Lower lobe of right lung (tissue), 2 donors: ENCODE measurements at regions not wholly inside any gene's neighbourhood (a gene's known extent, or its start where the extent isn't known, plus 50 kb on each side); places are given as distances from the start of the nearest gene placed in this dataset.

ENCODE experiments used
- ATAC-seq, 2 donors: fragments of 200-7000 bp; cut with Tn5 transposase; one replicate each; pipeline ENCODE4 v1.9.1; 2020 to 2022; ENCODE audit warnings: mild to moderate bottlenecking in 2 of 2, moderate library complexity in 2 of 2
- DNase-seq: peaks from one replicate; pipeline ENCODE4 v3.0.0-alpha.2; 2020
- H3K27ac ChIP-seq: fragments of 200-600 bp; one replicate; pipeline ENCODE4 v1.8.0; 2022
- H3K27me3 ChIP-seq: fragments of 200-600 bp; one replicate; pipeline ENCODE4 v1.8.0; 2022; ENCODE audit warnings: low read depth
- H3K36me3 ChIP-seq: fragments of 200-600 bp; one replicate; pipeline ENCODE4 v1.8.0; 2022; ENCODE audit warnings: mild to moderate bottlenecking
- H3K4me1 ChIP-seq: fragments of 200-600 bp; one replicate; pipeline ENCODE4 v1.8.0; 2022
- H3K4me3 ChIP-seq: fragments of 200-600 bp; one replicate; pipeline ENCODE4 v1.8.0; 2022; ENCODE audit warnings: mild to moderate bottlenecking
- H3K9me3 ChIP-seq: fragments of 200-600 bp; one replicate; pipeline ENCODE4 v1.8.0; 2022
- intact Hi-C: fragments of 100-400 bp; cut with DNase I; formaldehyde crosslinking; loops from one replicate; pipeline ENCODE4 v1.11.0; 2022
- TF ChIP-seq, protein P1 (sequence below): fragments of 200-600 bp; IDR thresholded peaks from one replicate; pipeline ENCODE4 v1.8.0; 2022; ENCODE audit warnings: antibody characterized with exemption, mild to moderate bottlenecking
- donor health status: DM: no; HTN: yes; CAD: no; lungs with severe emphysema.

DNA sequence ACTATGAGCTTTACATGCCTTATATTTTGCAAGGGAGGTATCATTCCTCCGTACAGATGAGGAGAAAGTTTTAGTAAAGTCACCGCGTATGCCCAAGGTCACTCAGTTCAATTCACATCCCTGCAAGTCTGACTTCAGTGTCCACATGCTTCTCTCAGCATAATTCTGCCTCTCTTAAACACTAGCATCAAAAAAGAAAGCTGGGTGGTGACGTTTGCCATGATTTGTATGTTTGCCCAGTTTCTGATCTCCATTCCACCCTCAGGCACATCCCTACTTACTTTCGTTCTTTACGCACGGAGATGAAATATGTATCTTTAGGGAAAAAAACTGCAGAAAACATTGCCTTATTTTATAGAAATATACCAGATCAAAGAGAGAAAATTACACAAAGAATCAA lies 129.2 kb upstream of the PTPRM start:
- Histone ChIP-seq H3K9me3 (no peaks in the 10 kb centered on the region), H3K4me1 (no peaks in the 10 kb centered on the region), H3K27ac (no peak overlapping the region), H3K27me3 (no peaks in the 10 kb centered on the region), H3K4me3 (no peak overlapping the region), H3K36me3 (no peaks in the 10 kb centered on the region)
- DNase-seq (no peak), ATAC-seq (no peak)
- TF ChIP-seq, protein P1, sequence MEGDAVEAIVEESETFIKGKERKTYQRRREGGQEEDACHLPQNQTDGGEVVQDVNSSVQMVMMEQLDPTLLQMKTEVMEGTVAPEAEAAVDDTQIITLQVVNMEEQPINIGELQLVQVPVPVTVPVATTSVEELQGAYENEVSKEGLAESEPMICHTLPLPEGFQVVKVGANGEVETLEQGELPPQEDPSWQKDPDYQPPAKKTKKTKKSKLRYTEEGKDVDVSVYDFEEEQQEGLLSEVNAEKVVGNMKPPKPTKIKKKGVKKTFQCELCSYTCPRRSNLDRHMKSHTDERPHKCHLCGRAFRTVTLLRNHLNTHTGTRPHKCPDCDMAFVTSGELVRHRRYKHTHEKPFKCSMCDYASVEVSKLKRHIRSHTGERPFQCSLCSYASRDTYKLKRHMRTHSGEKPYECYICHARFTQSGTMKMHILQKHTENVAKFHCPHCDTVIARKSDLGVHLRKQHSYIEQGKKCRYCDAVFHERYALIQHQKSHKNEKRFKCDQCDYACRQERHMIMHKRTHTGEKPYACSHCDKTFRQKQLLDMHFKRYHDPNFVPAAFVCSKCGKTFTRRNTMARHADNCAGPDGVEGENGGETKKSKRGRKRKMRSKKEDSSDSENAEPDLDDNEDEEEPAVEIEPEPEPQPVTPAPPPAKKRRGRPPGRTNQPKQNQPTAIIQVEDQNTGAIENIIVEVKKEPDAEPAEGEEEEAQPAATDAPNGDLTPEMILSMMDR, result no peak
- intact Hi-C loops, result no loop called here

DNA sequence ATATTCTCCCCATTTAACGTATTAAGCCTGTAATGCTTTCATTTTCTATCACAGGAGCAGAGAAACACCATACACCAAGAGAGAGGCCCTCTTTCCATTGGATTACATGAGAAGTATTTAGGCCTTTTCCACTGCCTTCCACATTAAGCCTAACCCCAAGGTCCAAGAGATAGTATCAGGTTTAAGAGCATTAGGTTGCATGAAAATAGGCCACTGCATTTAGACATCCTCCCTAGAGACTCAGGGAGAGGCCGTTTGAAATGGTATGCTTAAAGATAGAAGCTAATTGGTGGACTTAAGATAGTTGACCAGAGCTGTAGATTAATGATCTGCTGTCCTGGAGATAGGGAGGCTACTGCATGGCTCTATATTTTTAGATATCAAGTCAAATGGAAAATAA lies 128.5 kb upstream of the PTPRM start:
- ATAC-seq, result no peak
- Histone ChIP-seq H3K27me3 (no peaks in the 10 kb centered on the region), H3K4me3 (no peak overlapping the region), H3K27ac (no peak overlapping the region), H3K4me1 (no peaks in the 10 kb centered on the region), H3K9me3 (no peaks in the 10 kb centered on the region), H3K36me3 (no peaks in the 10 kb centered on the region)
- TF ChIP-seq, protein P1, result no peak
- DNase-seq, result no peak
- intact Hi-C loops, result no loop called here

DNA sequence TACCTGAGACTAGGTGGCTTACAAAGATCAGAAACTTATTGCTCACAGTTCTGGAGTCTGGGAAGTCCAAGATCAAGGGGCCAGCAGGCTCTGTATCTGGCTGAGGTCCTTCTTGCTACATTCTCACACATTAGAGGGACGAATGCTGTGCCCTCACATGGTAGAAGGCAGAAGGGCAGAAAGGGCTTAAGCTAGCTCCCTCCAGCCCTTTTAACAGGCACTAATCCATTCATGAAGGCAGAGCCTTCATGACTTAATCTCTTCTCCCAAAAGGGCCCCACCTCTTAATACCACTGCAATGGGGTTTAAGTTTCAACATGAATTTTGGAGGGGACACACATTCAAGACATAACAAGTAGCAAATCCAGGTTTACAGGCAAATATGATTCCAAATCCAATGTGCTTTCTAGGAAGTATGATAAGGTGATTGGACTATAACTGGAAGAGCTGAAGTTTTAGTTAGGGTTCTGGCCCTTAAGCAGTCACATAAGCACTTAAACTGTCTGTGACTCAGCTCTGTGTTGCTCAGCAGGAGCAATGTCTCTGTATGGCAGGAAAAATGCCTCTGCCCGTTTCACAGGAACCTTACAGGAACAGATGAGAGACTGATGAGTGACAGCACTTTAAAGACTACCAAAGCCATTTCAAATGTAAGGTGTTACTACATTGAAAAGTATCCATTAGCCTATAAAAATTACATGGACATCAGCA lies 119.6 kb upstream of the PTPRM start:
- no peaks in the 10 kb centered on the region for H3K9me3 ChIP-seq
- no peaks in the 10 kb centered on the region for H3K36me3 ChIP-seq
- DNase-seq, result no peak
- intact Hi-C loops, result no loop called here
- no peak overlapping the region for H3K4me3 ChIP-seq
- no peak overlapping the region for H3K27ac ChIP-seq
- H3K27me3 ChIP-seq, result no peaks in the 10 kb centered on the region
- TF ChIP-seq, protein P1, result no peak
- ATAC-seq, result no peak
- H3K4me1 ChIP-seq, result no peaks in the 10 kb centered on the region

DNA sequence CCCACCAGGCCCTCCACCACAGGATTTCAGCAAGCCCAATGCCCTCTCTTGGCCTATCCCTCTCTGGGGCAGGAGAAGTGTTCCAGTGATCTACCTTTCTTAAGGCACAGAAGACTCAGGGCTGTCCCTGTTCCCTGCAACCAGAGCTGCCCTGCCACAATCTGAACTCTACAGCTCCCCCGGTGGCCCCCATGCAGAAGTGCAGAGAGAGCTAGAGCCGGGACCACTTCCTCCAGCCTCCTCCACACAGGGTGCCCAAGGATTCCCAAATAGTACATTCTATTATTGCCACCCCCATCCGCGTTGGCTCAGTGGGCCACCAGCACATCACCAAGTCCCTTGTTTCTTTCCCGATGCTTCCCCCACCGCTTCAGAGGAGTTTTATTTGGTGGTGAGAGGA lies 114.8 kb upstream of the PTPRM start:
- DNase-seq, result no peak
- no peaks in the 10 kb centered on the region for H3K4me1 ChIP-seq
- no peaks in the 10 kb centered on the region for H3K36me3 ChIP-seq
- H3K9me3 ChIP-seq, result no peaks in the 10 kb centered on the region
- H3K27me3 ChIP-seq, result no peaks in the 10 kb centered on the region
- intact Hi-C loops, result no loop called here
- no peak overlapping the region for H3K4me3 ChIP-seq
- peak; percentile 87 to 91 for ATAC-seq
- H3K27ac ChIP-seq, result no peak overlapping the region
- TF ChIP-seq, protein P1, result peak; percentile 67

DNA sequence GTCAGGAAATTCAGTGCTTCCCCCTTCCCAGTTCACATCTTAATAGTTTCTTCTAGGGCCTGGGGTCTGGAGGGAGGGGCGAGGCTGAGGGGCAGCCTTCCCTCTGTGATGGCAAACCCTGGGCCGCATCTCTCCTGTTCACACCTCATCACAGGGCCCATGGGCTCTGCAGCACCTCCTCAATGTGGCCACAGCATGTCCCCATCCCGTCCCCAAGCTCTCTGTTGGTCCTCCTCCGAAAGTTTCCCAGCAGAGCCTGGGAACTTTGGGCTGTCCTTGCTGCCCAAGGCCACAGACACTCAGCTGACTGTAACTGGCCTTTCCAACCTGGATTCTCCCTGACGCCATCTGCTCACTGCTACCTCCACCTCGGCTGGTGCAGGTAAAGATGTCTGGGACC lies 112.7 kb upstream of the PTPRM start:
- Histone ChIP-seq H3K36me3 (no peaks in the 10 kb centered on the region), H3K27me3 (no peaks in the 10 kb centered on the region), H3K27ac (no peak overlapping the region), H3K9me3 (no peaks in the 10 kb centered on the region), H3K4me1 (no peaks in the 10 kb centered on the region), H3K4me3 (no peak overlapping the region)
- DNase-seq (no peak), ATAC-seq (no peak)
- TF ChIP-seq, protein P1, result no peak
- intact Hi-C loops, result no loop called here
